Prostate gland (tissue), 2 donors: ENCODE measurements at regions not wholly inside any gene's neighbourhood (a gene's known extent, or its start where the extent isn't known, plus 50 kb on each side); places are given as distances from the start of the nearest gene placed in this dataset.

Experiments
- DNase-seq: peaks from one replicate; pipeline ENCODE4 v3.0.0-alpha.2; 2019; ENCODE audit warnings: low spot score
- H3K27ac ChIP-seq, 2 donors: fragments of 200-600 bp; sonication (generic); 2 replicates each; pipeline ENCODE4 v1.5.1; 2017 to 2019
- H3K27me3 ChIP-seq: fragments of 200-600 bp; sonication (generic); replicated peaks from 2 replicates; pipeline ENCODE4 v1.5.1; 2019; ENCODE audit not compliant: insufficient read depth
- H3K36me3 ChIP-seq, 2 donors: fragments of 200-600 bp; sonication (generic); 1 replicate in 1 of 2; 2 replicates in 1 of 2; pipeline versions ENCODE4 v1.5.1 to v1.8.1; 2017 to 2019
- H3K4me1 ChIP-seq: fragments of 200-600 bp; sonication (generic); replicated peaks from 2 replicates; pipeline ENCODE4 v1.5.1; 2019
- H3K4me3 ChIP-seq, 2 donors: fragments of 200-600 bp; sonication (generic); 2 replicates each; pipeline ENCODE4 v1.5.1; 2017 to 2019
- H3K9me3 ChIP-seq: fragments of 200-600 bp; sonication (generic); 2 replicates; pipeline ENCODE4 v1.5.1; 2017
- CTCF ChIP-seq, 4 experiments: fragments of 200-600 bp in 2 of 4; fragments of 450-650 bp in 2 of 4; sonication (generic) in 2 of 4; IDR thresholded peaks; 1 replicate in 3 of 4; 2 replicates in 1 of 4; pipeline ENCODE4 v1.5.1; 2016 to 2019; ENCODE audit warnings: antibody characterized with exemption in 4 of 4, mild to moderate bottlenecking in 2 of 4, moderate library complexity in 2 of 4
- POLR2A ChIP-seq: fragments of 450-650 bp; IDR thresholded peaks from one replicate; pipeline ENCODE4 v1.6.1; 2016; ENCODE audit warnings: antibody characterized with exemption, mild to moderate bottlenecking
- POLR2AphosphoS5 ChIP-seq: sonication (generic); formaldehyde crosslinking; IDR thresholded peaks from one replicate; pipeline ENCODE4 v1.6.1; 2017; ENCODE audit warnings: antibody characterized with exemption
- WGBS: methylation state at CpG from one replicate; pipeline ENCODE4 v1.1.5; 2018; 5-methylcytosine and 5-hydroxymethylcytosine counted together
- intact Hi-C: fragments of 100-400 bp; cut with DNase I; formaldehyde crosslinking; loops from one replicate; pipeline ENCODE4 v1.14.2; 2022

- H3K27ac ChIP-seq, result no peak overlapping the region
- DNase-seq, result no peak
- no peaks in the 10 kb centered on the region for H3K27me3 ChIP-seq
- 91% methylated on average over 3 of the region's 3 CpGs for WGBS
- no peaks in the 10 kb centered on the region for H3K4me1 ChIP-seq
- TF ChIP-seq POLR2A (no peak), CTCF (IDR thresholded peaks at IDR 0.05) (no peak), POLR2AphosphoS5 (no peak)
- H3K9me3 ChIP-seq, result no peaks in the 10 kb centered on the region
- no peaks in the 10 kb centered on the region for H3K36me3 ChIP-seq
- H3K4me3 ChIP-seq, result no peak overlapping the region
- intact Hi-C loops, result no loop called here
Observed at GRCh38 chr10:35906155-35906554, 264.1 kb upstream of the FZD8 start.

GRCh38 chr10:35903021-35903420 lies 260.9 kb upstream of the FZD8 start:
- intact Hi-C loops, result no loop called here
- no peak for DNase-seq
- H3K4me1 ChIP-seq, result no peaks in the 10 kb centered on the region
- no peaks in the 10 kb centered on the region for H3K36me3 ChIP-seq
- no peak overlapping the region for H3K4me3 ChIP-seq
- no peak for TF ChIP-seq POLR2A
- no peak for TF ChIP-seq POLR2AphosphoS5
- TF ChIP-seq CTCF (IDR thresholded peaks at IDR 0.05), result no peak
- no peak overlapping the region for H3K27ac ChIP-seq
- no peaks in the 10 kb centered on the region for H3K9me3 ChIP-seq
- WGBS, result 63% methylated on average over 7 of the region's 7 CpGs
- no peaks in the 10 kb centered on the region for H3K27me3 ChIP-seq

GRCh38 chr10:35898716-35899440 lies 256.8 kb upstream of the FZD8 start:
- no peak overlapping the region for H3K4me3 ChIP-seq
- H3K36me3 ChIP-seq, result no peaks in the 10 kb centered on the region
- 24% methylated on average over 18 of the region's 18 CpGs for WGBS
- DNase-seq, result no peak
- no peaks in the 10 kb centered on the region for H3K27me3 ChIP-seq
- no peak overlapping the region for H3K27ac ChIP-seq
- intact Hi-C loops, result no loop called here
- no peaks in the 10 kb centered on the region for H3K4me1 ChIP-seq
- H3K9me3 ChIP-seq, result no peaks in the 10 kb centered on the region
- TF ChIP-seq POLR2AphosphoS5 (no peak), CTCF (IDR thresholded peaks at IDR 0.05) (no peak), POLR2A (no peak)

GRCh38 chr10:35896001-35896400 lies 253.9 kb upstream of the FZD8 start:
- H3K27ac ChIP-seq, result no peak overlapping the region
- no peaks in the 10 kb centered on the region for H3K36me3 ChIP-seq
- H3K4me3 ChIP-seq, result no peak overlapping the region
- intact Hi-C loops, result no loop called here
- H3K27me3 ChIP-seq, result no peaks in the 10 kb centered on the region
- DNase-seq, result no peak
- no peaks in the 10 kb centered on the region for H3K9me3 ChIP-seq
- 77% methylated on average over 5 of the region's 5 CpGs for WGBS
- no peaks in the 10 kb centered on the region for H3K4me1 ChIP-seq
- TF ChIP-seq CTCF (IDR thresholded peaks at IDR 0.05) (no peak), POLR2AphosphoS5 (no peak), POLR2A (no peak)

GRCh38 chr10:35895331-35895730 lies 253.2 kb upstream of the FZD8 start:
- Histone ChIP-seq H3K4me1 (no peaks in the 10 kb centered on the region), H3K27me3 (no peaks in the 10 kb centered on the region), H3K4me3 (no peak overlapping the region), H3K36me3 (no peaks in the 10 kb centered on the region), H3K27ac (no peak overlapping the region), H3K9me3 (no peaks in the 10 kb centered on the region)
- no peak for DNase-seq
- TF ChIP-seq POLR2A (no peak), CTCF (IDR thresholded peaks at IDR 0.05) (no peak), POLR2AphosphoS5 (no peak)
- intact Hi-C loops, result no loop called here
- 58% methylated on average over 2 of the region's 2 CpGs for WGBS
